ENCODE measurements at regions not wholly inside any gene's neighbourhood (a gene's known extent, or its start where the extent isn't known, plus 50 kb on each side); places are given as distances from the start of the nearest gene placed in this dataset.

GRCh38 chr6:117075218-117075617 lies 190.1 kb upstream of the VGLL2 start:
- TF ChIP-seq CTCF (IDR thresholded peaks at IDR 0.05; ENCODE audit: insufficient read depth, low read length): no peak

GRCh38 chr6:117076076-117076475 lies 189.3 kb upstream of the VGLL2 start:
- DNase-seq (ENCODE audit: low read depth): no peak
- no peak overlapping the region for H3K4me3 ChIP-seq (ENCODE audit: low read depth, low read length)
- no peak for TF ChIP-seq CTCF (IDR thresholded peaks at IDR 0.05; ENCODE audit: insufficient read depth, low read length)

More at GRCh38 chr6:117075218-117075617, 190.1 kb upstream of the VGLL2 start:
- DNase-seq (ENCODE audit: low read depth): no peak
- H3K4me3 ChIP-seq (ENCODE audit: low read depth, low read length): no peak overlapping the region

GRCh38 chr6:117077300-117077699 lies 188.1 kb upstream of the VGLL2 start:
- DNase-seq (ENCODE audit: low read depth): no peak
- H3K4me3 ChIP-seq (ENCODE audit: low read depth, low read length): no peak overlapping the region
- no peak for TF ChIP-seq CTCF (IDR thresholded peaks at IDR 0.05; ENCODE audit: insufficient read depth, low read length)

- no peak for TF ChIP-seq CTCF (IDR thresholded peaks at IDR 0.05; ENCODE audit: insufficient read depth, low read length)
- no peak overlapping the region for H3K4me3 ChIP-seq (ENCODE audit: low read depth, low read length)
- no peak for DNase-seq (ENCODE audit: low read depth)
Observed at GRCh38 chr6:117078624-117079023, 186.7 kb upstream of the VGLL2 start.

- no peak overlapping the region for H3K4me3 ChIP-seq (ENCODE audit: low read depth, low read length)
- TF ChIP-seq CTCF (IDR thresholded peaks at IDR 0.05; ENCODE audit: insufficient read depth, low read length): no peak
- DNase-seq (ENCODE audit: low read depth): no peak
Observed at GRCh38 chr6:117079951-117080350, 185.4 kb upstream of the VGLL2 start.

GRCh38 chr6:117089604-117090003 lies 175.8 kb upstream of the VGLL2 start:
- no peak overlapping the region for H3K4me3 ChIP-seq (ENCODE audit: low read depth, low read length)
- no peak for TF ChIP-seq CTCF (IDR thresholded peaks at IDR 0.05; ENCODE audit: insufficient read depth, low read length)
- DNase-seq (ENCODE audit: low read depth): no peak

- DNase-seq (ENCODE audit: low read depth): no peak
- no peak for TF ChIP-seq CTCF (IDR thresholded peaks at IDR 0.05; ENCODE audit: insufficient read depth, low read length)
- H3K4me3 ChIP-seq (ENCODE audit: low read depth, low read length): no peak overlapping the region
Observed at GRCh38 chr6:117110146-117110545, 155.2 kb upstream of the VGLL2 start.

Data from fibroblast of the aortic adventitia (primary cell).